ENCODE measurements at regions not wholly inside any gene's neighbourhood (a gene's known extent, or its start where the extent isn't known, plus 50 kb on each side); places are given as distances from the start of the nearest gene placed in this dataset.
"Not testable (repeated sequence)": the region's sequence is repeated elsewhere in the genome, so short reads cannot be mapped to it uniquely, and the experiment has no call there.

- TF ChIP-seq CTCF (IDR thresholded peaks at IDR 0.05) = peak; percentile 32; the same call in 1 of the 2 replicates
- TF ChIP-seq ZFX (IDR thresholded peaks at IDR 0.05; ENCODE audit: borderline replicate concordance) = not testable (repeated sequence)
Measured at GRCh38 chr2:89957236-89957635, 1265.8 kb downstream of the RPIA start.
